Sigmoid colon (tissue), 6 donors: ENCODE measurements at regions not wholly inside any gene's neighbourhood (a gene's known extent, or its start where the extent isn't known, plus 50 kb on each side); places are given as distances from the start of the nearest gene placed in this dataset.

ENCODE experiments used
- DNase-seq: peaks from one replicate; pipeline ENCODE4 v3.0.0-alpha.2; 2019
- H3K27ac ChIP-seq, 4 donors: fragments of 200-600 bp; sonication (generic); one replicate each; pipeline ENCODE4 v1.5.1; 2016 to 2019; ENCODE audit warnings: mild to moderate bottlenecking in 1 of 4
- H3K27me3 ChIP-seq, 3 donors: fragments of 200-600 bp; sonication (generic); one replicate each; pipeline ENCODE4 v1.5.1; 2019; ENCODE audit warnings: mild to moderate bottlenecking in 1 of 3
- H3K36me3 ChIP-seq, 4 donors: fragments of 200-600 bp; sonication (generic); one replicate each; pipeline ENCODE4 v1.5.1; 2016 to 2019
- H3K4me1 ChIP-seq, 4 donors: fragments of 200-600 bp; sonication (generic); one replicate each; pipeline ENCODE4 v1.5.1; 2017 to 2019
- H3K4me3 ChIP-seq, 4 donors: fragments of 200-600 bp; sonication (generic); one replicate each; pipeline ENCODE4 v1.5.1; 2017 to 2019; ENCODE audit warnings: mild to moderate bottlenecking in 2 of 4, moderate library complexity in 1 of 4
- H3K9me3 ChIP-seq, 4 donors: fragments of 200-600 bp in 3 of 4; sonication (generic) in 3 of 4; one replicate each; pipeline versions ENCODE4 v1.5.1 to v1.6.1; 2013 to 2019
- CTCF ChIP-seq, 4 experiments: fragments of 450-650 bp in 3 of 4; fragments of 200-600 bp in 1 of 4; IDR thresholded peaks; one replicate each; pipeline ENCODE4 v1.5.1; 2016 to 2019; ENCODE audit warnings: antibody characterized with exemption in 4 of 4, mild to moderate bottlenecking in 3 of 4, moderate library complexity in 2 of 4
- EP300 ChIP-seq, 4 donors: sonication (generic); formaldehyde crosslinking; IDR thresholded peaks; one replicate each; pipeline ENCODE4 v1.6.1; 2017; ENCODE audit warnings: antibody characterized with exemption in 4 of 4
- POLR2A ChIP-seq, 2 donors: fragments of 450-650 bp; IDR thresholded peaks; one replicate each; pipeline ENCODE4 v1.6.1; 2016; ENCODE audit warnings: antibody characterized with exemption in 2 of 2, mild to moderate bottlenecking in 2 of 2, moderate library complexity in 2 of 2
- POLR2AphosphoS5 ChIP-seq, 4 donors: sonication (generic); formaldehyde crosslinking; IDR thresholded peaks; one replicate each; pipeline ENCODE4 v1.6.1; 2017; ENCODE audit warnings: antibody characterized with exemption in 4 of 4
- WGBS, 2 donors: extraction: QIAGEN DNeasy Blood & Tissue Kit; methylation state at CpG; one replicate each; pipeline ENCODE4 v1.1.7; 2013; 5-methylcytosine and 5-hydroxymethylcytosine counted together
- intact Hi-C: fragments of 100-400 bp; cut with DNase I; formaldehyde crosslinking; loops from one replicate; pipeline ENCODE4 v1.15.1; 2023
- donor health status: healthy with polysubstance abuse.
- donor health status: healthy.

GRCh38 chr22:27667121-27667843 lies 134.3 kb downstream of the MN1 start:
- WGBS, 2 donors = 65 to 78% methylated on average over 16 of the region's 16 CpGs
- H3K4me3 ChIP-seq = no peak overlapping the region
- no peak for DNase-seq
- no peak for TF ChIP-seq CTCF (IDR thresholded peaks at IDR 0.05)
- TF ChIP-seq EP300 (IDR thresholded peaks at IDR 0.05) = no peak
- TF ChIP-seq POLR2A (IDR thresholded peaks at IDR 0.05) = no peak
- TF ChIP-seq POLR2AphosphoS5 (IDR thresholded peaks at IDR 0.05) = no peak
- no peaks in the 10 kb centered on the region for H3K36me3 ChIP-seq
- peaks cover 0 to 5% (median 2%) of the 10 kb centered on the region in 4 donors for H3K9me3 ChIP-seq
- H3K4me1 ChIP-seq = peaks cover 0 to 19% (median 12%) of the 10 kb centered on the region in 4 donors
- peaks cover 0 to 9% (median 3%) of the 10 kb centered on the region in 3 donors for H3K27me3 ChIP-seq
- intact Hi-C loops = no loop called here
- no peak overlapping the region for H3K27ac ChIP-seq

- no peak overlapping the region for H3K27ac ChIP-seq
- TF ChIP-seq CTCF (IDR thresholded peaks at IDR 0.05) (no peak), POLR2A (IDR thresholded peaks at IDR 0.05) (no peak), POLR2AphosphoS5 (IDR thresholded peaks at IDR 0.05) (no peak), EP300 (IDR thresholded peaks at IDR 0.05) (no peak)
- intact Hi-C loops = no loop called here
- DNase-seq = no peak
- 23 to 29% methylated on average over 7 of the region's 7 CpGs for WGBS, 2 donors
- H3K36me3 ChIP-seq = no peaks in the 10 kb centered on the region
- peaks cover 0 to 9% (median 3%) of the 10 kb centered on the region in 3 donors for H3K27me3 ChIP-seq
- H3K4me3 ChIP-seq = no peak overlapping the region
- H3K9me3 ChIP-seq = peaks cover 0 to 5% (median 2%) of the 10 kb centered on the region in 4 donors
- H3K4me1 ChIP-seq = peaks cover 0 to 11% (median 5%) of the 10 kb centered on the region in 4 donors
Measured at GRCh38 chr22:27668828-27669797, 132.4 kb downstream of the MN1 start.

GRCh38 chr22:27669798-27670599 lies 131.6 kb downstream of the MN1 start:
- peaks cover 0 to 9% (median 3%) of the 10 kb centered on the region in 3 donors for H3K27me3 ChIP-seq
- 32 to 36% methylated on average over 13 of the region's 13 CpGs for whole genome bisulfite sequencing, 2 donors
- peaks cover 0 to 11% (median 5%) of the 10 kb centered on the region in 4 donors for H3K4me1 ChIP-seq
- no peak for DNase-seq
- H3K27ac ChIP-seq = no peak overlapping the region
- H3K4me3 ChIP-seq = no peak overlapping the region
- H3K36me3 ChIP-seq = no peaks in the 10 kb centered on the region
- TF ChIP-seq POLR2AphosphoS5 (IDR thresholded peaks at IDR 0.05) (no peak), EP300 (IDR thresholded peaks at IDR 0.05) (no peak), POLR2A (IDR thresholded peaks at IDR 0.05) (no peak), CTCF (IDR thresholded peaks at IDR 0.05) (no peak)
- peaks cover 0 to 5% (median 2%) of the 10 kb centered on the region in 4 donors for H3K9me3 ChIP-seq
- intact Hi-C loops = no loop called here

- DNase-seq = no peak
Measured at GRCh38 chr22:27670701-27671412, 130.7 kb downstream of the MN1 start.

More at GRCh38 chr22:27670701-27671412, 130.7 kb downstream of the MN1 start:
- Histone ChIP-seq H3K4me1 (peaks cover 0 to 11% (median 5%) of the 10 kb centered on the region in 4 donors), H3K9me3 (peaks cover 0 to 5% (median 2%) of the 10 kb centered on the region in 4 donors), H3K4me3 (no peak overlapping the region), H3K27me3 (peaks cover 0 to 9% (median 3%) of the 10 kb centered on the region in 3 donors), H3K36me3 (no peaks in the 10 kb centered on the region), H3K27ac (no peak overlapping the region)
- no peak for TF ChIP-seq POLR2AphosphoS5 (IDR thresholded peaks at IDR 0.05)
- no peak for TF ChIP-seq EP300 (IDR thresholded peaks at IDR 0.05)
- TF ChIP-seq CTCF (IDR thresholded peaks at IDR 0.05) = no peak
- TF ChIP-seq POLR2A (IDR thresholded peaks at IDR 0.05) = no peak
- WGBS, 2 donors = 16% methylated on average over 16 of the region's 16 CpGs
- intact Hi-C loops = no loop called here
